ENCODE measurements at regions not wholly inside any gene's neighbourhood (a gene's known extent, or its start where the extent isn't known, plus 50 kb on each side); places are given as distances from the start of the nearest gene placed in this dataset.

- ChIA-PET POLR2A (ENCODE audit: partially characterized antibody) (no interaction called here), CTCF (ENCODE audit: partially characterized antibody) (interaction anchor here (1.6 kb wide), 1 partner anchor 66 kb away, joined by 6 read pairs; no protein-coding TSS in a partner anchor)
- Histone ChIP-seq H2BK5ac (ENCODE audit: low read depth, low read length) (no peak overlapping the region), H2BK120ac (replicated peaks; ENCODE audit: low read depth, low read length) (no peak overlapping the region), H4K8ac (ENCODE audit: extremely low read depth, insufficient read depth, low read length) (no peak overlapping the region), H3K4me3 (ENCODE audit: extremely low read depth in 1 of 4, insufficient read depth in 2 of 4, low read depth in 3 of 4, low read length in 4 of 4) (no peak overlapping the region), H2BK12ac (ENCODE audit: low read depth, low read length) (no peak overlapping the region), H2BK20ac (ENCODE audit: low read length) (no peak overlapping the region), H3K27ac (ENCODE audit: low read depth, low read length) (no peak overlapping the region), H2BK15ac (ENCODE audit: low read length) (no peak overlapping the region), H3K79me1 (ENCODE audit: low read depth, low read length) (no peaks in the 10 kb centered on the region), H3K23ac (ENCODE audit: insufficient read length) (no peak overlapping the region), H3K56ac (replicated peaks; ENCODE audit: insufficient read length, low read depth, low read length) (no peak overlapping the region), H3K23me2 (ENCODE audit: low read depth, low read length) (no peaks in the 10 kb centered on the region), H3K4me1 (replicated peaks in 1 of 4; ENCODE audit: control insufficient read depth in 3 of 4, insufficient read depth in 4 of 4, low read length in 3 of 4) (no peaks in the 10 kb centered on the region), H3K18ac (ENCODE audit: extremely low read depth, low read length) (no peak overlapping the region), H3K4ac (replicated peaks; ENCODE audit: insufficient read length, low read depth, low read length) (no peak overlapping the region), H2AK5ac (ENCODE audit: low read depth, low read length) (no peak overlapping the region), H4K20me1 (replicated peaks in 1 of 2; ENCODE audit: control insufficient read depth in 1 of 2, insufficient read depth in 2 of 2, low read length in 2 of 2) (no peaks in the 10 kb centered on the region), H4K91ac (replicated peaks; ENCODE audit: insufficient read length, low read length) (no peak overlapping the region), H3K36me3 (ENCODE audit: control insufficient read depth in 2 of 4, insufficient read depth in 4 of 4, low read length in 3 of 4) (no peaks in the 10 kb centered on the region), H4K5ac (ENCODE audit: insufficient read length, low read depth, low read length) (no peak overlapping the region), H3K27me3 (replicated peaks in 1 of 4; ENCODE audit: control insufficient read depth in 3 of 4, extremely low read depth in 1 of 4, insufficient read depth in 3 of 4, low read length in 3 of 4) (no peaks in the 10 kb centered on the region), H3K14ac (ENCODE audit: insufficient read length) (no peak overlapping the region), H2AFZ (ENCODE audit: low read length) (no peak overlapping the region), H3K9ac (replicated peaks in 1 of 4; ENCODE audit: extremely low read depth in 1 of 4, low read depth in 3 of 4, low read length in 3 of 4) (no peak overlapping the region), H3K9me3 (ENCODE audit: insufficient read depth in 2 of 2, low read depth in 1 of 2, low read length in 1 of 2) (peaks cover 0 to 4% of the 10 kb centered on the region in 2 experiments; a peak in 1 of 4 replicates), H3K79me2 (ENCODE audit: control insufficient read depth in 1 of 2, insufficient read depth in 2 of 2, low read length in 2 of 2) (no peaks in the 10 kb centered on the region), H3K4me2 (ENCODE audit: insufficient read depth in 1 of 2, low read depth in 2 of 2, low read length in 2 of 2) (no peak overlapping the region)
- no peak for DNase-seq (ENCODE audit: low read depth in 1 of 2, low spot score in 2 of 2)
- FAIRE-seq = no peak
- 84% methylated on average over 14 of the region's 14 CpGs; no CpG with 5 or more reads in 1 of the 2 experiments for WGBS, 2 experiments (ENCODE audit: extremely low coverage in 1 of 2, insufficient coverage in 1 of 2, insufficient read length in 1 of 2, insufficient replicate concordance in 2 of 2, low coverage in 1 of 2, low lambda C conversion rate in 2 of 2, missing lambda C conversion rate in 1 of 2)
- TF ChIP-seq GABPA (IDR thresholded peaks at IDR 0.05; ENCODE audit: borderline replicate concordance, insufficient read depth, low read length) (no peak), RXRA (IDR thresholded peaks at IDR 0.05; ENCODE audit: insufficient read depth, low read depth, low read length) (no peak), PHF8 (conservative IDR thresholded peaks at IDR 0.05; ENCODE audit: low read depth, low read length) (no peak), YY1 (IDR thresholded peaks at IDR 0.05; ENCODE audit: low read depth, low read length) (no peak), NRF1 (IDR thresholded peaks at IDR 0.05; ENCODE audit: low read depth, low read length) (no peak), CEBPB (IDR thresholded peaks at IDR 0.05; ENCODE audit: low read depth, low read length) (no peak), CREB1 (IDR thresholded peaks at IDR 0.05) (no peak), CTCF (IDR thresholded peaks at IDR 0.05; ENCODE audit: control extremely low read depth in 1 of 3, insufficient read depth in 1 of 3, low read depth in 1 of 3, low read length in 3 of 3) (no peak), SRF (IDR thresholded peaks at IDR 0.05; ENCODE audit: low read depth, low read length) (no peak), SP4 (IDR thresholded peaks at IDR 0.05; ENCODE audit: low read length) (no peak), CHD1 (IDR thresholded peaks at IDR 0.05; ENCODE audit: low read depth, low read length) (no peak), ASH2L (IDR thresholded peaks at IDR 0.05; ENCODE audit: low read length) (no peak)
These were observed 126.4 kb upstream of the COL5A1 start for GRCh38 chr9:134515026-134515821.
